ENCODE measurements at regions not wholly inside any gene's neighbourhood (a gene's known extent, or its start where the extent isn't known, plus 50 kb on each side); places are given as distances from the start of the nearest gene placed in this dataset.

GRCh38 chr1:102751111-102751510, 357.2 kb downstream of the COL11A1 start:
- TF ChIP-seq CTCF (IDR thresholded peaks at IDR 0.05): no peak
- TF ChIP-seq POLR2A (IDR thresholded peaks at IDR 0.05): no peak

Measured in adrenal gland (tissue), 5 donors.